CD4-positive, alpha-beta T cell (primary cell): ENCODE measurements at regions not wholly inside any gene's neighbourhood (a gene's known extent, or its start where the extent isn't known, plus 50 kb on each side); places are given as distances from the start of the nearest gene placed in this dataset.

Source experiments
- ATAC-seq: fragments of 200-7000 bp; cut with Tn5 transposase; one replicate; pipeline ENCODE4 v1.10.0; 2022; ENCODE audit warnings: mild to moderate bottlenecking; ENCODE audit not compliant: poor library complexity
- CTCF ChIA-PET: fragments of 350-600 bp; sonication (Branson Sonifier 250); formaldehyde crosslinking; loops from one replicate; lab custom pipeline; 2021; ENCODE audit warnings: antibody characterized with exemption, inconsistent platforms; lab: Charles Lee
- POLR2A ChIA-PET: fragments of 350-600 bp; sonication (Branson Sonifier 250); formaldehyde crosslinking; loops from one replicate; lab custom pipeline; 2021; ENCODE audit warnings: antibody characterized with exemption, inconsistent platforms; lab: Charles Lee
- DNase-seq, 14 experiments: peaks; one replicate each; pipeline ENCODE4 v3.0.0-alpha.2; 2013 to 2020; ENCODE audit warnings: mixed read lengths in 2 of 14
- H3K27ac ChIP-seq, 2 donors: one replicate each; pipeline versions ENCODE4 v1.5.1 to v1.7.0; 2013; ENCODE audit warnings: low read length in 2 of 2, low read depth in 1 of 2, mild to moderate bottlenecking in 1 of 2
- H3K27me3 ChIP-seq, 2 experiments: 1 replicate in 1 of 2; 2 replicates in 1 of 2; pipeline versions ENCODE4 v1.6.1 to v1.7.0; 2013; ENCODE audit warnings: low read length in 2 of 2, control low read depth in 1 of 2, mild to moderate bottlenecking in 1 of 2, moderate library complexity in 1 of 2; ENCODE audit not compliant: insufficient read depth in 2 of 2, control insufficient read depth in 1 of 2
- H3K36me3 ChIP-seq: one replicate; pipeline ENCODE4 v1.6.1; 2013; ENCODE audit warnings: low read length, control low read depth; ENCODE audit not compliant: insufficient read depth
- H3K4me1 ChIP-seq: one replicate; pipeline ENCODE4 v1.6.1; 2013; ENCODE audit warnings: low read length, control low read depth; ENCODE audit not compliant: insufficient read depth
- H3K4me3 ChIP-seq: one replicate; pipeline ENCODE4 v1.5.1; 2013; ENCODE audit warnings: mild to moderate bottlenecking, low read length, moderate library complexity
- H3K9me3 ChIP-seq, 2 experiments: 1 replicate in 1 of 2; 2 replicates in 1 of 2; pipeline versions ENCODE4 v1.6.1 to v1.7.0; 2013; ENCODE audit warnings: low read length in 2 of 2, mild to moderate bottlenecking in 2 of 2, control low read depth in 1 of 2, moderate library complexity in 1 of 2; ENCODE audit not compliant: control insufficient read depth in 1 of 2, insufficient read depth in 1 of 2
- H3K27ac Mint-ChIP-seq: one replicate; pipeline ENCODE4 v1.8.0; 2020; ENCODE audit warnings: mixed read lengths
- H3K27me3 Mint-ChIP-seq: one replicate; pipeline ENCODE4 v1.8.0; 2021; ENCODE audit warnings: mixed read lengths
- H3K36me3 Mint-ChIP-seq: one replicate; pipeline ENCODE4 v1.8.0; 2021; ENCODE audit warnings: low read depth, mixed read lengths
- H3K4me1 Mint-ChIP-seq: one replicate; pipeline ENCODE4 v1.8.0; 2021; ENCODE audit warnings: low read depth, mixed read lengths
- H3K4me3 Mint-ChIP-seq: one replicate; pipeline ENCODE4 v1.8.0; 2020; ENCODE audit warnings: mild to moderate bottlenecking, mixed read lengths
- H3K9me3 Mint-ChIP-seq: one replicate; pipeline ENCODE4 v1.8.0; 2020; ENCODE audit warnings: mixed read lengths
- CTCF ChIP-seq: fragments of 200-600 bp; IDR thresholded peaks from one replicate; pipeline ENCODE4 v1.8.0; 2022; ENCODE audit warnings: antibody characterized with exemption, mild to moderate bottlenecking
- intact Hi-C, 2 experiments: fragments of 100-400 bp; cut with DNase I in 1 of 2; cut with micrococcal nuclease in 1 of 2; formaldehyde crosslinking; loops; one replicate each; pipeline versions ENCODE4 v1.15.1 to v1.9.0; 2023 to 2025; cut with DNase I, micrococcal nuclease

- H3K27me3 Mint-ChIP-seq: no peaks in the 10 kb centered on the region
- Histone ChIP-seq H3K27ac (no peak overlapping the region), H3K4me3 (no peak overlapping the region), H3K27me3 (no peaks in the 10 kb centered on the region), H3K4me1 (no peaks in the 10 kb centered on the region), H3K9me3 (no peaks in the 10 kb centered on the region), H3K36me3 (no peaks in the 10 kb centered on the region)
- DNase-seq: no peak
- no peak for ATAC-seq
- intact Hi-C loops: no loop called here
- no peak overlapping the region for H3K27ac Mint-ChIP-seq
- no peak for TF ChIP-seq CTCF
- H3K9me3 Mint-ChIP-seq: no peaks in the 10 kb centered on the region
- POLR2A ChIA-PET: no interaction called here
- no peak overlapping the region for H3K4me3 Mint-ChIP-seq
- no peaks in the 10 kb centered on the region for H3K4me1 Mint-ChIP-seq
- no peaks in the 10 kb centered on the region for H3K36me3 Mint-ChIP-seq
- CTCF ChIA-PET: no interaction called here
Observed at GRCh38 chr21:35599164-35599563, 461.2 kb downstream of the SETD4 start.

- Mint-ChIP-seq H3K27ac (no peak overlapping the region), H3K27me3 (no peaks in the 10 kb centered on the region), H3K9me3 (no peaks in the 10 kb centered on the region), H3K4me3 (no peak overlapping the region), H3K4me1 (no peaks in the 10 kb centered on the region), H3K36me3 (no peaks in the 10 kb centered on the region)
- H3K9me3 ChIP-seq: no peaks in the 10 kb centered on the region
- ChIA-PET POLR2A (no interaction called here), CTCF (no interaction called here)
- ATAC-seq (no peak), DNase-seq (no peak)
- H3K4me1 ChIP-seq: no peaks in the 10 kb centered on the region
- H3K4me3 ChIP-seq: no peak overlapping the region
- no peak for TF ChIP-seq CTCF
- H3K27ac ChIP-seq: no peak overlapping the region
- H3K36me3 ChIP-seq: no peaks in the 10 kb centered on the region
- intact Hi-C loops: no loop called here
- H3K27me3 ChIP-seq: no peaks in the 10 kb centered on the region
Observed at GRCh38 chr21:35597750-35598339, 462.5 kb downstream of the SETD4 start.

- CTCF ChIA-PET: no interaction called here
Observed at GRCh38 chr21:35594905-35595304, 465.4 kb downstream of the SETD4 start.

More at GRCh38 chr21:35594905-35595304, 465.4 kb downstream of the SETD4 start:
- H3K27me3 Mint-ChIP-seq: no peaks in the 10 kb centered on the region
- H3K27me3 ChIP-seq: no peaks in the 10 kb centered on the region
- no peak overlapping the region for H3K27ac ChIP-seq
- H3K4me1 ChIP-seq: no peaks in the 10 kb centered on the region
- intact Hi-C loops: no loop called here
- no peaks in the 10 kb centered on the region for H3K9me3 ChIP-seq
- no peaks in the 10 kb centered on the region for H3K36me3 Mint-ChIP-seq
- H3K4me3 ChIP-seq: no peak overlapping the region
- POLR2A ChIA-PET: no interaction called here
- no peak for ATAC-seq
- H3K27ac Mint-ChIP-seq: no peak overlapping the region
- no peak overlapping the region for H3K4me3 Mint-ChIP-seq
- TF ChIP-seq CTCF: no peak
- H3K4me1 Mint-ChIP-seq: no peaks in the 10 kb centered on the region
- no peak for DNase-seq
- H3K9me3 Mint-ChIP-seq: no peaks in the 10 kb centered on the region
- no peaks in the 10 kb centered on the region for H3K36me3 ChIP-seq
